HG03378 (cell line): ENCODE measurements at regions not wholly inside any gene's neighbourhood (a gene's known extent, or its start where the extent isn't known, plus 50 kb on each side); places are given as distances from the start of the nearest gene placed in this dataset.

Experiments used
- ATAC-seq: cut with Tn5 transposase; IDR thresholded peaks from one replicate; pipeline ENCODE4 v1.9.1; 2021; ENCODE audit warnings: mild to moderate bottlenecking, moderate library complexity; ENCODE audit not compliant: unreplicated experiment

GRCh38 chr2:19785867-19786266, 115.9 kb downstream of the TTC32 start:
- no peak for ATAC-seq

DNA sequence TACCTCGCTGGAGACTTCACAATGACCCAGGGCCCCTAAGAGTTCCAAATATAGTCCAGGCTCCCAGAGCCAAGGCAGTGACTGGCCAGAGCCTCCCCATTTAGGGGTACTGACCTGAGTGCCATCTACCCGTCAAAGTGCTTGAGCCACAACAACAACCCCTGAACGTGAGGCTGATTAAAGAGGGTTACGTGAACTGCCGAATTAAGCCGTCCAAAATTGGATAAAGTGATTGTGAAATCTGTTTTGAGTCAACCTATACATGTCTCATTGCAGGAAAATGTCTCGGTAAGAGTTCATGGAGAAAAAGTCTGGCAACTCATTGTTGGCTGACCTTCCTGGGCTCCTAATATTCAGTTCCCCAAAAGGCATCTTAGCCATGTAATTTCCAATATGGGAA, 116.3 kb downstream of the TTC32 start:
- ATAC-seq, result no peak

GRCh38 chr2:19784456-19784855, 117.3 kb downstream of the TTC32 start:
- no peak for ATAC-seq

DNA sequence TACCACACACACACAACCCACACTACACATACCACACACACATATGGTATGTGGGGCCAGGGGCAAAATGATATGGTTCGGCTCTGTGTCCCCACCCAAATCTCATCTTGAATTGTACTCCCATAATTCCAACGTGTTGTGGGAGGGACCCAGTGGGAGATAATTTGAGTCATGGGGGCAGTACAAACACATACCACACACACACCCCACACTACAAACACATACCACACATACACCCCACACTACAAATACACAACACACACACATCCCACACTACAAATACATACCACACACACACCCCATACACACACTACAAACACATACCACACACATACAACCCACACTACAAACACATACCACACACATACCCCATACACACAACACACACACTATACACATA, 117.8 kb downstream of the TTC32 start:
- ATAC-seq, result no peak

DNA sequence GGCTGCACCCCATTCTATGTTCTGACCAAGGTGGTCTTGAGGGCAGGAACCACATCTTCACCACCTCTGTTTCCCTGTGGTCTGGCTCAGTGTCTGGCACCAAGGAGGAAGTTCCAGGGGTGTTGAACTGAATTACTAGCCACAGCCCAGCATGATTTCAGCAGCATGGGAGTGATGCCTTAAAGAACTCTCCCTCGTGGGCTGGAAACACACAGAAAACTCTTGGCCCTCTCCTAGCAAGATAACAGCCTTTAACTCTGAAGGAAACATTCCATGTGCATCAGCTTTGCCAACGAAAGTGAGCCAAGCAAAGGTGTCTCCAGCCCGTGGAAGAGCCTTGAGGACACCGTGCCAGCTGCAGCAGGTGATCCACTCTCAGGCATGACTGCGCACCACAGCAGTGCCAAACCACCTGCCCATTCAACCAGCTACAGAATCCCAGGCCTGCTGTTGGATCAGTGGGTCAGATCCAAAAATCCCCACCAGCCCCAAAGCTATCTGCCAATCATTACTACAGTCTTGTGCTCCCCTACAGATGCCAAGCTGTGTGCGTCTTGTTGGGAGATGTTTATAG, 124.8 kb downstream of the TTC32 start:
- ATAC-seq, result no peak

DNA sequence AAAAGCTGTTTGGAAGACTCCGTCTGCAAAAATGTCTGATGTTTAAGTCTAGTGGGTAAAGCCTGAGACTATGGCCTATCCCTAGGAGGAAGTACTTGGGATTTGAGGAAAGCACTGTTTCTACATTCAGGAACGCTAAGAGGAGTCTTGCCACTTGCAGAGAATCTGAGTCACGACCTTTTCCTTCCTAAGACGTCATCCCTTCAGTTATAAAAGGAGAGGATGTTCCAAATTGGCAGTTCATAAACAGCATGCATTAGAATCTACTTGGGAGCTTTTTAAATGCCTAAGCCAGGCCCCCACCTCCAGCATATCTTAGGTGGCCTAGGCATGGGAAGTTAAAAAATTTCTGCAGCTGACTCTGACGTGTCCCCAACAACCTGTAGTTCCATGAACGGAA, 125.9 kb downstream of the TTC32 start:
- ATAC-seq, result no peak

DNA sequence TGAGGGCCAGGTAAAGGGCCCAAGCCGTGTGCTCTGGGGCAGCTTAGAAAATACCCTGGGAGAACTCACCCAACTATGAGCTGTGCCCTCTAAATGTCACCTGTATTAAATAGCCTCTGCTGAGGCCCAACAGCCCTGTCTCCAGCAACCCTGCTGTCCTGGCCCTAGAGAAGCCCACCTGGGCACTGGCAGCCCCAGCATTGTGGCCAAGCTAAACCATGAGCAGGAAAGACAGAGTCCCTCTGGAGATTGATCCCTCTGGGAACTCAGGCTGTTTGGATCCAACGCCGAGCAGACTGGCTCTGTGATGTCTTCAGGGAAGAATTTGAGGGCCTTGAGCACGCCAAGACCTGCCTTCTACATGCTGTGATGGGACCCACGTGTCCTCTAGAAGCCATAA, 126.5 kb downstream of the TTC32 start:
- no peak for ATAC-seq

DNA sequence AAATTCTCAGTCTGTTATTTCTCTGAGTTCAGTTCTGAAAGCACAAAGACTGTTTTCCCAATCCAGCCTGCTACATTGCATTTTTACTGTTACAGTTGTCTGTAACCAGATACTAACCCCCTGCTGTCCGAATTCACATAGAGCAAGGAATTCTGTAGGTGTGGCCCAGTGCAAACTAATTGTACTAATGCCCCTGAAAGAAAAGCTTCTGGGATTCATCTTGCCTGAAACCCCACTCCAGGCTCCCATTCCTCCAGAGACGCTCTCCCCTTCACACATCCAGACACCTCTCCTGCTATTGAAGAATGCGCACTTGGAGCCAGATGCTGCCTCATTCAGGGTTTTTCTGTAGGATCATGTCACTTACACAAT, 127.0 kb downstream of the TTC32 start:
- ATAC-seq, result no peak

- no peak for ATAC-seq
These were observed 128.8 kb downstream of the TTC32 start for GRCh38 chr2:19772981-19773380.

DNA sequence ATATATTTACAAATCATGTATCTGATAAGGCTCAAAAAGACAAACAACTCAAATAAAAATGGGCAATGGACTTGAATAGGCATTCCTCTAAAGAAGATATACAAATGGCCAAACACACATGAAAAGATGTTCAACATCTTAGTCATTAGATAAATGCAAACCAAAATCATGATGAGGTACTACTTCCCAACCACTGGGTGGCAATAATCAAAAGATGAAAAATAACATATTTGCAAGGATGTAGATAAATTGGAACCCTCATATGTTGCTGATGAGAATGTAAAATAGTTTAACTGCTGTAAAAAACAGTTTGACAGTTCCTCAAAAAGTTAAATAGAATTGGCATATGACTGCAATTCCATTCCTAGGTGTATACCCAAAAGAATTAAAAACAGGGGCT, 132.3 kb downstream of the TTC32 start:
- no peak for ATAC-seq

- no peak for ATAC-seq
These were observed 133.9 kb downstream of the TTC32 start for GRCh38 chr2:19767899-19768298.

- ATAC-seq, result no peak
These were observed 136.8 kb downstream of the TTC32 start for GRCh38 chr2:19764998-19765397.

DNA sequence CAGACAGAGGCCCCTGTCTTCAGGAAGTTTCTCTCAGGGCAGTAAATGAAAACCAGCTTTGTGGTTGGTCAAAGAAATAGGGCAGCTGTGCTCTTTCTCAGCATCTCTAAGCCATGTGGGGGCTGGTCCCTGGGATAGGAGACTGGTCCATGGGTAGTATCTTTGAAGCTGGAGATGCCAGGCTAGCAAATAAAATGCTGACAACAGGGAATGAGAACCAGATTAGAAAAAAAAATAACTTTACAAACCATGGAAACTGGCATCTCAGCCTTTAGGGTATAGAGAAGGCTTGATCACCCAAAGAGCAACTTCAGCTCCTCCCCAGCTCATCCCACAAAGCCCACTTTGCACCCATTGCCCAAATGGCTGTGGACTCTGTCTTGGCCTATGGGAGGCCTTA, 138.1 kb downstream of the TTC32 start:
- ATAC-seq, result no peak

GRCh38 chr2:19762959-19763605, 138.7 kb downstream of the TTC32 start:
- no peak for ATAC-seq

DNA sequence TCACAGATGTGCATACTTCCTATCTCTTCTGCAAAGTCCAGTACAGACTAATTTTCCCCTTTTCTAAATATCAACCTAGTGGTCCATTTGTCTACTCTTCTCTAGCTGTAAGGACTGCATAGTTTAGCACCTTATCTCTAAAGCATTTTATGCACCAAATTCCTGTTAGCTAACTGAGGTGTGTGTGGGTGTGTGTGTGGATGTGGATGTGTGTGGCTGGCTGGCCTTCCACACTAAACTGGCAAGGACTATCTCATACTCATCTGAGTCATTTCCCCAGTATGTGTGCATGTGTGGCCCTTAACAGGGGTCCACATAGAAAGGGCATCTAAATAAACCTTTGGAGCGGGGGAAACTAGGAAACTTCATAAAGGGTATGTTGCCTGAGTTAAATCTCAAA, 139.6 kb downstream of the TTC32 start:
- no peak for ATAC-seq

DNA sequence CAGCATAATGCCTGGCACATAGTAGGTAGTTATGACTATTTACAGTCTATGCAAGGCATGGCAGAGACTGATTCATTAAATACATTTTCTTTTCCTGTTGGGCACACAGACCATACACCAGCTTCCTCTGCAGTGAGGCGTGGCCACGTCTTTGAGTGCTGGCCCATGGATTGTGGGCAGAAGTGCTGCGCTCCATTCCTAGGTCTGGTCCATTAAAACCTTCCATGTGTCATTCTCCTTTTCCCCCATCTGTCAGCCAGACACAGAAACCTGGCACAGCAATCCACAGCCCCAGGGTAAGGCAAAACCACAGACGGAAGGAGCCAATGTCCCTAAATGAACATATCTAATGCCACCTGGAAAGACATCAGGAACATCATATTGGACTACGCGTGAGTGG, 141.9 kb downstream of the TTC32 start:
- ATAC-seq, result no peak

- ATAC-seq, result no peak
These were observed 143.1 kb downstream of the TTC32 start for GRCh38 chr2:19758658-19759057.

- ATAC-seq, result no peak
These were observed 144.2 kb downstream of the TTC32 start for GRCh38 chr2:19757586-19757985.

DNA sequence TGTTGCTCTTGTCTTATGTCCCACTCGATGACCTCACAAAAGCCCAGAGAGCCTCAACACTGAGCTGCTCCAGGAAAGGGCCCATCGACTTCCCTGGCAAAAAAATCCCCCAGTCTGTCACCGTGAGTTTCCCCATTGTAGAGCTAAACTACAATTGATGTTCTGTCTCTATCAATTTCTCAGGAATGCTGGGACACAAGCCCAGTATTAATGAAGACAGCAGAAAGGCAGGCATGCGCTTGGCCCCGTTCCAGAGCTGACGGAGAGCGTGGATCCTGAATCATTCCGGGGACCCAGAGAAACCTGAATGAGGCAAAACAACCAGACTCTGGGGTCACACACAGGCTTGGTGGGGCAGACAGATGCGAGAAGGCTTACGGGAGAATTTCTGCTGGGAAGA, 146.9 kb downstream of the TTC32 start:
- no peak for ATAC-seq

DNA sequence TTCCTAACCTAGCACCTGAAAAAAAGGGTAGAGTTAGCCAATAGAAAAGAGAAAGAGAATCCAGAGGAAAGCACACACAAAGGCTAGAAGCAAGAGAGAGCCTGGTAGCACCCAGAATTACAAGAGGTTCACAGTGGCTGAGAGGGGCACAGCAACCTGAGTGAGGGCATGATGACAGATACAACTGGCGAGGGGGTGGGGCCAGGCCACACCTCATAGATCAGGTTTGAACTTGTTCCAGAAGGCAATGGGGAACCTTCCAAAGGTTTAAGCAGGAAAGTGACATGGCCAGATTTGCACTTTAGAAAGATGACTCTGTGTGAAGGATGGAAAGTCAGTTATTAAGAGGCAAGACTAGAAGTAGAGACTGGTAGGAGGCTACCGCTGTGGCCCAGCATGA, 148.0 kb downstream of the TTC32 start:
- no peak for ATAC-seq

DNA sequence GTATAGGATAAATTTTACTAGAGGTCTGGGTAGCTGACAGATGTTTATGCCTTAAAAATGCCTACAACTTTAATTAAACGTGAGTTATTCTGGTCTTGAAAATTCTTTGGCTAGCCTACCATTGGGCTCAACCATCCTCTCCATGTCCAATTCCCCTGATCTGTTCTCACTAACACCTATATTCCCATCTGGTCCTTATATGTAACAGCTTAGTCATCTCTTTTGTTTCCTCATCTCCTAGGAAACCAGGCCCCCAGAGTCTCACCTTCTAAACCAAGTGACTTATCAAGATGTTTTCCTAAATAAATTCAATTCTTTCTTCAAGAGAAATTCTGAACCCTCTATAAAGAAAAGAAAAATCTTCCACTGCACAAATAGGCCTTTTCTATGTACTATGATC, 148.5 kb downstream of the TTC32 start:
- ATAC-seq, result no peak

DNA sequence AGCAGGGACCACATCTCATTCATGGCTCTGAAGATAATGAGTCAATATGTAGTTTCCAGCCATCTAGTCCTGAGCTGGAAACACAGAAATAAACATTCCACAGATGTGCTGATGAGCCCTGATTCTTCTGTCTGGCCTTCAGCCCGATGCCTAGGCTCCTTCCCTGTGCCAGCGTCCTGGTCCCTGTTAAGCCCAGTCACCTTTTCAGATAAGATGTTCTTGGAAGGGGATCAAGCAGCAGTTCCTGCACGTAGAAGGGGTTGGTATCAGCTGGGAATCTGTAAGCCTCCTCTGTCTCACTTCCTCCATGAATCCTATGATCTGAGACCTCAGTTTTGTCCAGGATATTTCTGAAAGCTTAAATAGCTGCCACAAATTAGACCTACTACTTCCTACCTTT, 149.3 kb downstream of the TTC32 start:
- ATAC-seq, result no peak

GRCh38 chr2:19751631-19752030, 150.2 kb downstream of the TTC32 start:
- no peak for ATAC-seq
